Right cardiac atrium (tissue), 5 donors: ENCODE measurements at regions not wholly inside any gene's neighbourhood (a gene's known extent, or its start where the extent isn't known, plus 50 kb on each side); places are given as distances from the start of the nearest gene placed in this dataset.
"Not testable (repeated sequence)": the region's sequence is repeated elsewhere in the genome, so short reads cannot be mapped to it uniquely, and the experiment has no call there.

ENCODE experiments used
- ATAC-seq, 2 donors: fragments of 200-7000 bp; cut with Tn5 transposase; one replicate each; pipeline versions ENCODE4 v1.8.0 to v1.9.1; 2020; ENCODE audit warnings: moderate library complexity in 2 of 2, mild to moderate bottlenecking in 1 of 2
- DNase-seq, 3 donors: peaks; one replicate each; pipeline ENCODE4 v3.0.0-alpha.2; 2020
- H3K27ac ChIP-seq: one replicate; pipeline ENCODE4 v1.5.1; 2013; ENCODE audit warnings: mild to moderate bottlenecking, low read length, control low read depth, moderate library complexity
- H3K27me3 ChIP-seq: one replicate; pipeline ENCODE4 v1.6.1; 2013; ENCODE audit not compliant: control insufficient read depth, insufficient read depth
- H3K4me1 ChIP-seq: one replicate; pipeline ENCODE4 v1.6.1; 2013; ENCODE audit warnings: low read length; ENCODE audit not compliant: control insufficient read depth, insufficient read depth
- H3K4me3 ChIP-seq: one replicate; pipeline ENCODE4 v1.5.1; 2013; ENCODE audit warnings: low read length, control low read depth
- H3K9me3 ChIP-seq: one replicate; pipeline ENCODE4 v1.6.1; 2013; ENCODE audit warnings: low read length; ENCODE audit not compliant: control insufficient read depth
- WGBS: extraction: QIAGEN DNeasy Blood & Tissue Kit; methylation state at CpG from one replicate; pipeline ENCODE4 v1.1.7; 2013; 5-methylcytosine and 5-hydroxymethylcytosine counted together
- intact Hi-C, 4 donors: fragments of 100-400 bp; cut with DNase I; formaldehyde crosslinking; loops; one replicate each; pipeline versions ENCODE4 v1.11.0 to v1.14.0; 2022 to 2023
- donor health status: healthy with polysubstance abuse.
- donor health status: DM: no; HTN: yes; CAD: no.
- donor health status: DM: no; HTN: no; CAD: no.
- donor health status: DM: no; HTN: yes; CAD: no; lungs with severe emphysema.
- donor health status: DM: yes; HTN: yes; CAD: no.

DNA sequence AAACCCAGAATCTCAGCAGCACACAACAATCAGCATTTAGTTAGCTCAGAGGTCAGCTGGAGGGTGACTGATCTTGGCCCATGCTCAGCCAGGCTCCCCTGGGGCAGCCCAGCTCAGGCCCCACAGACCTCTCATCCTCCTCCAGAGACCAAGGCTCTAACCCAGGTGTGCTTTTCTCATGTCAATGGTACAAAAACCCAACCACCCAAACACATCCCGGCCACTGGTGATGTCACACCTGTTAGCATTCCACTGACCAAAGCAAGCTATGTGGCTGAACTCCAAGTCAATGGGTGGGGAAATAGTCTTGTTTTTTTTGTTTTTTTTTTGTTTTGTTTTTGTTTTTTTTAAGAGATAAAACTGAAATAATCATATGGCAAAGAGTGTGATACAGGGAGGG lies 77.5 kb downstream of the CYTL1 start:
- DNase-seq (no peak), ATAC-seq (no peak)
- intact Hi-C loops = no loop called here
- 80% methylated on average over 1 of the region's 1 CpG for WGBS
- no peak overlapping the region for H3K27ac ChIP-seq
- H3K27me3 ChIP-seq = no peaks in the 10 kb centered on the region
- H3K9me3 ChIP-seq = no peaks in the 10 kb centered on the region
- H3K4me1 ChIP-seq = no peaks in the 10 kb centered on the region
- no peak overlapping the region for H3K4me3 ChIP-seq

- no peaks in the 10 kb centered on the region for H3K27me3 ChIP-seq
- WGBS = 64% methylated on average over 3 of the region's 3 CpGs
- intact Hi-C loops = no loop called here
Measured at GRCh38 chr4:4942658-4943057, 76.6 kb downstream of the CYTL1 start.

GRCh38 chr4:4945021-4945420 lies 74.2 kb downstream of the CYTL1 start:
- H3K9me3 ChIP-seq = no peaks in the 10 kb centered on the region
- no peak for DNase-seq
- WGBS = 72% methylated on average over 3 of the region's 3 CpGs
- intact Hi-C loops = no loop called here
- no peaks in the 10 kb centered on the region for H3K4me1 ChIP-seq
- H3K27ac ChIP-seq = no peak overlapping the region
- H3K27me3 ChIP-seq = no peaks in the 10 kb centered on the region
- no peak for ATAC-seq
- H3K4me3 ChIP-seq = no peak overlapping the region

More at GRCh38 chr4:4942658-4943057, 76.6 kb downstream of the CYTL1 start:
- Histone ChIP-seq H3K27ac (no peak overlapping the region), H3K4me3 (no peak overlapping the region), H3K4me1 (no peaks in the 10 kb centered on the region), H3K9me3 (no peaks in the 10 kb centered on the region)
- ATAC-seq (no peak), DNase-seq (no peak)

- WGBS = 73% methylated on average over 1 of the region's 1 CpG
- H3K9me3 ChIP-seq = no peaks in the 10 kb centered on the region
Measured at GRCh38 chr4:4945829-4946228, 73.4 kb downstream of the CYTL1 start.

GRCh38 chr4:4946416-4946815 lies 72.8 kb downstream of the CYTL1 start:
- no peaks in the 10 kb centered on the region for H3K4me1 ChIP-seq
- H3K9me3 ChIP-seq = no peaks in the 10 kb centered on the region
- H3K4me3 ChIP-seq = no peak overlapping the region
- WGBS = 85% methylated on average over 6 of the region's 6 CpGs
- no peak overlapping the region for H3K27ac ChIP-seq
- no peaks in the 10 kb centered on the region for H3K27me3 ChIP-seq
- DNase-seq (no peak), ATAC-seq (no peak)
- intact Hi-C loops = no loop called here

More at GRCh38 chr4:4945829-4946228, 73.4 kb downstream of the CYTL1 start:
- Histone ChIP-seq H3K4me3 (no peak overlapping the region), H3K27ac (no peak overlapping the region), H3K27me3 (no peaks in the 10 kb centered on the region), H3K4me1 (no peaks in the 10 kb centered on the region)
- DNase-seq = no peak
- intact Hi-C loops = no loop called here
- ATAC-seq = no peak

DNA sequence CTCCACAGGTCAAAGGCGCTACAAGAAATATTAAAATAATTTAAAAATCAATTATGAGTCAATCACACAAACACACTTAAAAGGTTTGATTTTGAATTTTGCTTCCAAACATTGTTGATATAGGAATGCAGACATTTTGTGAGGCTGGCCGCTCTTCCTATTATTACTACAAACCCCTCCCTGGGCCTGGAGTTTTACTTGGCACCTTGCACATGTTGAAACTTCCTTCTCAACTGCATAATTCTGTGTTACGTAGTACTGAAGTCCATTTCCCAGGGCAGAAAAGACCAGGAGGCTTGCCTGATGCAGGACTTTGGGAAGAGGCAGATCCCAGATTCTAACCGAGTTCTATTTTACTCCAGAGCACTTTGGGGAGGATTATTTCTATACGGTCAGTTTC lies 71.5 kb downstream of the CYTL1 start:
- no peak overlapping the region for H3K27ac ChIP-seq
- DNase-seq = no peak
- H3K4me1 ChIP-seq = no peaks in the 10 kb centered on the region
- H3K27me3 ChIP-seq = no peaks in the 10 kb centered on the region
- H3K9me3 ChIP-seq = no peaks in the 10 kb centered on the region
- intact Hi-C loops = no loop called here
- H3K4me3 ChIP-seq = no peak overlapping the region
- peak in 1 of 2 donors; percentile 88 for ATAC-seq
- WGBS = 65% methylated on average over 5 of the region's 5 CpGs

DNA sequence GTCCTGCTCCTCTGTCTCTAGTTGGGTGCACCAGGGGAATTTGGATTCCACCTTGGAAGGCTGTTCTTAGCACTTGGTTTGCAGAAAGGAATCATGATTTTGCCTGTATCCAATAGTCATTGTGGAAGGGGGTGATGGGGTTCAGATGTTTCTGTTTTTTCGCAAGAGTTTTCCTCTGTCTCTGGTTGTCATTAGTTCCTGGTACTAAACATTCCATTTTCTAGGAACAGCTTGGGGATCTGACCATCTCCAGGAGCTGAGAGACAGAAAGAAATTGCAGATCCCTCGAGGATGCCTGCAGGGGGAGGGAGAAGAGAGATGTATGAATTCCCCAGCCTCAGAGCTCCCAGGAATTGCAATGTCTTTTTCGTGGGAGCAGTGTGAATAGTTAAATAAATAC lies 70.9 kb downstream of the CYTL1 start:
- intact Hi-C loops = no loop called here
- ATAC-seq = no peak
- no peaks in the 10 kb centered on the region for H3K9me3 ChIP-seq
- WGBS = 52% methylated on average over 3 of the region's 3 CpGs
- no peaks in the 10 kb centered on the region for H3K4me1 ChIP-seq
- H3K4me3 ChIP-seq = no peak overlapping the region
- no peaks in the 10 kb centered on the region for H3K27me3 ChIP-seq
- no peak overlapping the region for H3K27ac ChIP-seq
- no peak for DNase-seq

GRCh38 chr4:4950561-4951290 lies 68.5 kb downstream of the CYTL1 start:
- intact Hi-C loops = no loop called here
- H3K27me3 ChIP-seq = no peaks in the 10 kb centered on the region
- WGBS = 72% methylated on average over 9 of the region's 9 CpGs
- H3K27ac ChIP-seq = no peak overlapping the region
- H3K9me3 ChIP-seq = no peaks in the 10 kb centered on the region
- no peaks in the 10 kb centered on the region for H3K4me1 ChIP-seq
- peak in 1 of 3 donors; percentile 58 for DNase-seq
- no peak for ATAC-seq
- H3K4me3 ChIP-seq = no peak overlapping the region

DNA sequence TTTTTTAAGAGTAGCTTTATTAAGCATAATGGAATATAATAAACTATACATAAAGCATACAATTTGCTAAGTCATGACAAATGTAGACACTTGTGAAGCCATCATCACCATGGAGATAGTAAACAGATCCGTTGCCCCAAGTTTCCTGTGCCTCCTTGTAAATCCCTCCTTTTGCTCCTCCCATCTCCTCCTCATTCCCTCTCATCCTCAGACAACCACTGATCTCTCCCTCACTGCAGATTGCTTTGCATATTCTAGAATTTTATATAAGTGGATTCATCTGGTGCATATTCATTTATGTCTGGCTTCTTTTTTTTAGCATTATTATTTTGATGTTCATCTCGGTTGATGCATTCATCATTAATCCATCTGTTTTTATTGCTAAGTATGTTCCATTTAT lies 67.0 kb downstream of the CYTL1 start:
- DNase-seq (no peak), ATAC-seq (no peak)
- Histone ChIP-seq H3K4me1 (no peaks in the 10 kb centered on the region), H3K27me3 (no peaks in the 10 kb centered on the region), H3K9me3 (no peaks in the 10 kb centered on the region), H3K4me3 (no peak overlapping the region), H3K27ac (no peak overlapping the region)
- intact Hi-C loops = no loop called here
- 70% methylated on average over 2 of the region's 2 CpGs for WGBS

DNA sequence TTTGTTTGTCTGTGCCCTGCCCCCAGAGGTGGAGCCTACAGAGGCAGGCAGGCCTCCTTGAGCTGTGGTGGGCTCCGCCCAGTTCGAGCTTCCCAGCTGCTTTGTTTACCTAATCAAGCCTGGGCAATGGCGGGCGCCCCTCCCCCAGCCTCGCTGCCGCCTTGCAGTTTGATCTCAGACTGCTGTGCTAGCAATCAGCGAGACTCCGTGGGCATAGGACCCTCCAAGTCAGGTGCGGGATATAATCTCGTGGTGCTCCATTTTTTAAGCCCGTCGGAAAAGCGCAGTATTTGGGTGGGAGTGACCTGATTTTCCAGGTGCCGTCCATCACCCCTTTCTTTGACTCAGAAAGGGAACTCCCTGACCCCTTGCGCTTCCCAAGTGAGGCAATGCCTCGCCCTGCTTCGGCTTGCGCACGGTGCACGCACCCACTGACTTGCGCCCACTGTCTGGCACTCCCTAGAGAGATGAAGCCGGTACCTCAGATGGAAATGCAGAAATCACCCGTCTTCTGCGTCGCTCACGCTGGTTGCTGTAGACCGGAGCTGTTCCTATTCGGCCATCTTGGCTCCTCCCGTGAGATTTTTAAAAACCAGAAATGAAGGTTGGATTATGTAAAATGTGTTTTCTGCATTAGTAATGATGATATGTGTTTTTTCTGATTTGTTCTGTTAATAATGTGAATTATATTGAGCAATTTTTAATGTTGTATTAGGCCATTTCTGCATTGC lies 59.7 kb downstream of the CYTL1 start:
- WGBS = 94% methylated on average over 23 of the region's 29 CpGs
- H3K4me1 ChIP-seq, H3K27me3 ChIP-seq, ATAC-seq, H3K27ac ChIP-seq, H3K9me3 ChIP-seq, intact Hi-C loops, DNase-seq, H3K4me3 ChIP-seq: not testable (repeated sequence)

- no peak overlapping the region for H3K4me3 ChIP-seq
- no peaks in the 10 kb centered on the region for H3K27me3 ChIP-seq
- intact Hi-C loops = no loop called here
- WGBS = 73% methylated on average over 2 of the region's 2 CpGs
- no peak for ATAC-seq
- H3K4me1 ChIP-seq = no peaks in the 10 kb centered on the region
- no peak overlapping the region for H3K27ac ChIP-seq
- H3K9me3 ChIP-seq = peaks cover 3% of the 10 kb centered on the region
- DNase-seq = no peak
Measured at GRCh38 chr4:4960574-4960973, 58.7 kb downstream of the CYTL1 start.
